ENCODE measurements at regions not wholly inside any gene's neighbourhood (a gene's known extent, or its start where the extent isn't known, plus 50 kb on each side); places are given as distances from the start of the nearest gene placed in this dataset.

DNA sequence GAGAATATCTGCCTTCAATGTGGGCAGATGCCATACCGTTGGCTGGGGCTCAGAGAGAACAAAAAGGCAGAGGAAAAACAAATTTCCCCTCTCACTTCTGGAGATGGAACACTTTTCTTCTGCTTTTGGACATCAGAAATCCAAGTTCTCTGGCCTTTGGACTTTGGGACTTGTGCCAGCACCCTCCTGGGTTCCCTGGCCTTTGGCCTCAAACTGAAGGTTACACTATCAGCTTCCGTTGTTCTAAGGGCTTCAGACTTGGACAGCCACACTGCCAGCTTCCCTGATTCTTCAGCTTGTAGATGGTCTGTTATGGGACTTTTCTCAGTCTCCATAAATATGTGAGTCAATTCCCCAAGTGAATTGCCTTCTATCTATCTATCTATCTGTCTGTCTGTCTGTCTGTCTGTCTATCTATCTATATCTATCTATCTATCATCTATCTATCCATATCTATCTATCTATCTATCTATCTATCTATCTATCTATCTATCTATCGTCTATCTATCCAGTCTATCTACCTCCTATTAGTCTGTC, 778.1 kb upstream of the TMPRSS15 start:
- TF ChIP-seq, protein P1, sequence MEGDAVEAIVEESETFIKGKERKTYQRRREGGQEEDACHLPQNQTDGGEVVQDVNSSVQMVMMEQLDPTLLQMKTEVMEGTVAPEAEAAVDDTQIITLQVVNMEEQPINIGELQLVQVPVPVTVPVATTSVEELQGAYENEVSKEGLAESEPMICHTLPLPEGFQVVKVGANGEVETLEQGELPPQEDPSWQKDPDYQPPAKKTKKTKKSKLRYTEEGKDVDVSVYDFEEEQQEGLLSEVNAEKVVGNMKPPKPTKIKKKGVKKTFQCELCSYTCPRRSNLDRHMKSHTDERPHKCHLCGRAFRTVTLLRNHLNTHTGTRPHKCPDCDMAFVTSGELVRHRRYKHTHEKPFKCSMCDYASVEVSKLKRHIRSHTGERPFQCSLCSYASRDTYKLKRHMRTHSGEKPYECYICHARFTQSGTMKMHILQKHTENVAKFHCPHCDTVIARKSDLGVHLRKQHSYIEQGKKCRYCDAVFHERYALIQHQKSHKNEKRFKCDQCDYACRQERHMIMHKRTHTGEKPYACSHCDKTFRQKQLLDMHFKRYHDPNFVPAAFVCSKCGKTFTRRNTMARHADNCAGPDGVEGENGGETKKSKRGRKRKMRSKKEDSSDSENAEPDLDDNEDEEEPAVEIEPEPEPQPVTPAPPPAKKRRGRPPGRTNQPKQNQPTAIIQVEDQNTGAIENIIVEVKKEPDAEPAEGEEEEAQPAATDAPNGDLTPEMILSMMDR (IDR thresholded peaks at IDR 0.05): no peak
- TF ChIP-seq POLR2A (IDR thresholded peaks at IDR 0.05) (no peak), EP300 (IDR thresholded peaks at IDR 0.05) (no peak), POLR2AphosphoS5 (IDR thresholded peaks at IDR 0.05) (no peak)

Measured in gastroesophageal sphincter (tissue), 3 donors.